Right lung (tissue), 2 donors: ENCODE measurements at regions not wholly inside any gene's neighbourhood (a gene's known extent, or its start where the extent isn't known, plus 50 kb on each side); places are given as distances from the start of the nearest gene placed in this dataset.

Source experiments
- DNase-seq, 2 donors: peaks; one replicate each; pipeline ENCODE4 v3.0.0-alpha.2; 2013

- DNase-seq, result no peak
Measured at GRCh38 chr1:96964761-96965160, 243.2 kb downstream of the PTBP2 start.

GRCh38 chr1:96966536-96967138 is 245.1 kb downstream of the PTBP2 start:
- DNase-seq, result peak; percentile 42 to 64

- DNase-seq, result no peak
Measured at GRCh38 chr1:96967311-96967710, 245.7 kb downstream of the PTBP2 start.

GRCh38 chr1:96968541-96968940 is 247.0 kb downstream of the PTBP2 start:
- no peak for DNase-seq

GRCh38 chr1:96968983-96969382 is 247.4 kb downstream of the PTBP2 start:
- DNase-seq, result no peak

- DNase-seq, result no peak
Measured at GRCh38 chr1:96969656-96970163, 248.1 kb downstream of the PTBP2 start.

GRCh38 chr1:96971439-96971838 is 249.9 kb downstream of the PTBP2 start:
- DNase-seq, result no peak

- no peak for DNase-seq
Measured at GRCh38 chr1:96971849-96972602, 250.4 kb downstream of the PTBP2 start.

- DNase-seq, result no peak
Measured at GRCh38 chr1:96973605-96974004, 252.0 kb downstream of the PTBP2 start.

- no peak for DNase-seq
Measured at GRCh38 chr1:96978444-96978843, 256.9 kb downstream of the PTBP2 start.

GRCh38 chr1:96978901-96979300 is 257.3 kb downstream of the PTBP2 start:
- no peak for DNase-seq

GRCh38 chr1:96979304-96980268 is 258.0 kb downstream of the PTBP2 start:
- DNase-seq, result peak; percentile 74 to 81

GRCh38 chr1:96980448-96980847 is 258.9 kb downstream of the PTBP2 start:
- no peak for DNase-seq

GRCh38 chr1:96981181-96981580 is 259.6 kb downstream of the PTBP2 start:
- DNase-seq, result no peak

GRCh38 chr1:96982118-96982517 is 260.5 kb downstream of the PTBP2 start:
- DNase-seq, result no peak

GRCh38 chr1:96983866-96984265 is 262.3 kb downstream of the PTBP2 start:
- no peak for DNase-seq

GRCh38 chr1:96987186-96987703 is 265.7 kb downstream of the PTBP2 start:
- no peak for DNase-seq

- no peak for DNase-seq
Measured at GRCh38 chr1:96989302-96989701, 267.7 kb downstream of the PTBP2 start.

- no peak for DNase-seq
Measured at GRCh38 chr1:96990136-96990535, 268.6 kb downstream of the PTBP2 start.

- DNase-seq, result no peak
Measured at GRCh38 chr1:96991261-96991660, 269.7 kb downstream of the PTBP2 start.

GRCh38 chr1:96992871-96993270 is 271.3 kb downstream of the PTBP2 start:
- no peak for DNase-seq

GRCh38 chr1:96995351-96995750 is 273.8 kb downstream of the PTBP2 start:
- DNase-seq, result no peak
